Calu3 (cell line): ENCODE measurements at regions not wholly inside any gene's neighbourhood (a gene's known extent, or its start where the extent isn't known, plus 50 kb on each side); places are given as distances from the start of the nearest gene placed in this dataset.

Source experiments
- BruUV-seq: library from RNA; stranded (reverse); fragments of 400-500 nt; replicated peaks from 2 replicates; lab custom pipeline; 2021; lab: Mats Ljungman, UMichigan
- CTCF ChIA-PET: fragments of 300-600 bp; sonication (Branson Sonifier 250); formaldehyde crosslinking; loops from one replicate; lab custom pipeline; 2022; ENCODE audit warnings: antibody characterized with exemption; lab: Charles Lee
- DNase-seq: peaks from one replicate; pipeline ENCODE4 v3.0.0; 2022
- H3K27ac Mint-ChIP-seq: one replicate; pipeline ENCODE4 v1.8.0; 2022; ENCODE audit warnings: mixed read lengths; ENCODE audit not compliant: unreplicated experiment
- H3K27me3 Mint-ChIP-seq: one replicate; pipeline ENCODE4 v1.8.0; 2022; ENCODE audit warnings: mixed read lengths; ENCODE audit not compliant: unreplicated experiment
- H3K36me3 Mint-ChIP-seq: one replicate; pipeline ENCODE4 v1.8.0; 2022; ENCODE audit warnings: mild to moderate bottlenecking, moderate library complexity, mixed read lengths; ENCODE audit not compliant: insufficient read depth, unreplicated experiment
- H3K4me1 Mint-ChIP-seq: one replicate; pipeline ENCODE4 v1.8.0; 2022; ENCODE audit warnings: mild to moderate bottlenecking, low read depth, mixed read lengths; ENCODE audit not compliant: unreplicated experiment
- H3K4me3 Mint-ChIP-seq: one replicate; pipeline ENCODE4 v1.8.0; 2022; ENCODE audit warnings: mild to moderate bottlenecking, low read depth, moderate library complexity, mixed read lengths; ENCODE audit not compliant: unreplicated experiment
- H3K9me3 Mint-ChIP-seq: one replicate; pipeline ENCODE4 v1.8.0; 2022; ENCODE audit warnings: low read depth, mixed read lengths; ENCODE audit not compliant: unreplicated experiment
- CTCF ChIP-seq: fragments of 200-600 bp; IDR thresholded peaks from one replicate; pipeline ENCODE4 v1.8.0; 2022; ENCODE audit warnings: antibody characterized with exemption; ENCODE audit not compliant: unreplicated experiment
- intact Hi-C: fragments of 100-400 bp; cut with micrococcal nuclease; formaldehyde crosslinking; loops from one replicate; pipeline ENCODE4 v1.10.0; 2022; ENCODE audit not compliant: unreplicated experiment

DNA sequence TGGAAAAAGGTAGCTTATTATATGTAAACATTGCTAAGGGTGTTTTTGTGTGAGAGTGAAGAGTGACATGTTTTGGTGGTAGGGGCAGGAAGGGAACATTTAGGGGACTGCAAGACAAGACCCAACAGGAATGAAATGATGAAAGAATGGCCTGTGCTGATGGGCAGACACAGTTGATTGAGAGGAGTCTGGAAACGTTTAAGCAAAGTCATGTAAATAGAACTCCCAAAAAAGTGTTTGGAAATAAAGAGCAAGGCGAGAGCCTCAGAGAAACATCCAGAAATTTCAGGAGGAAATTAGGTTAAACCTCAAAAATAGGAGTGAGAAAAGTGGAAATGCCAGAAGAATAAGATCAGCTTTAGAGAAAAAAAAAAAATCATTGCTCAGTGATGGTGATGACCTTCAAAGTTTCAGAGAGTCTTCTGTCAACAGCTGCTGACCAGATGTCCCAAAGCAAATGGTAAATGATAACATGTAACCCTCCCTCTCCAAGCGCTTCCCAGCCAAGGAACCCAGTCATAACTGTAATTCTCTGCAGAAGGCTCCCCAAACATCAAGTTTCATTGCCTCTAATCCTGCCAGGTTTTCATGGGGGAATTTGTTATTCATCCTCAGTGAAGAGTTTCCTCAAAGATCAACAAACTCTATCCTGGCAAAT, 223.2 kb upstream of the FAR2 start:
- DNase-seq: no peak
- Mint-ChIP-seq H3K9me3 (peaks cover 2% of the 10 kb centered on the region), H3K27me3 (no peaks in the 10 kb centered on the region), H3K27ac (no peak overlapping the region), H3K4me3 (no peak overlapping the region), H3K36me3 (no peaks in the 10 kb centered on the region), H3K4me1 (no peaks in the 10 kb centered on the region)
- CTCF ChIA-PET: no interaction called here
- no peak for TF ChIP-seq CTCF
- intact Hi-C loops: no loop called here
- BruUV-seq: no TSS peak

DNA sequence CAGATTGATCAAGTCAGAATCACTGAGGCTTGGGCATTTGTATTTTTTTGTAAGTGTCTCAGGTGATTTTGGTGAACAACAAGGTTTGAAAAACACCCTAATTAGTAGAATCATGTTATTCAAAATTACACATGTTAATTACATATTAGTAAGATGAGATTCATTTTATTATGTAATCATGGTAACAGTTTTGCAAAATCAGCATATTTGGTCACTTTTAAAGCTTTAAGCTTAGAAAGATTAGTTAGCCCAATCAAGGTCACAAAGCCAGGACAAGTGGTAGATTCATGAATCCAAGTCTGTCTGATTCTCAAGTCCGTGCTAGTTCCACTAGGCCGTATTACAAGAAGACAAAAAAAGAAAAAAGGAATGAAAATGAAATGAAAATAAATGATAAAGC, 218.4 kb upstream of the FAR2 start:
- BruUV-seq: no TSS peak
- intact Hi-C loops: no loop called here
- peaks cover 2% of the 10 kb centered on the region for H3K9me3 Mint-ChIP-seq
- H3K27me3 Mint-ChIP-seq: no peaks in the 10 kb centered on the region
- no peaks in the 10 kb centered on the region for H3K36me3 Mint-ChIP-seq
- no peak for DNase-seq
- H3K4me3 Mint-ChIP-seq: no peak overlapping the region
- no peak overlapping the region for H3K27ac Mint-ChIP-seq
- TF ChIP-seq CTCF: no peak
- CTCF ChIA-PET: no interaction called here
- H3K4me1 Mint-ChIP-seq: no peaks in the 10 kb centered on the region

GRCh38 chr12:28933176-28933575, 215.9 kb upstream of the FAR2 start:
- intact Hi-C loops: no loop called here
- no peaks in the 10 kb centered on the region for H3K9me3 Mint-ChIP-seq
- no peaks in the 10 kb centered on the region for H3K27me3 Mint-ChIP-seq
- TF ChIP-seq CTCF: no peak
- H3K4me1 Mint-ChIP-seq: peaks cover under 1% of the 10 kb centered on the region
- no peak overlapping the region for H3K27ac Mint-ChIP-seq
- CTCF ChIA-PET: no interaction called here
- H3K36me3 Mint-ChIP-seq: no peaks in the 10 kb centered on the region
- no peak overlapping the region for H3K4me3 Mint-ChIP-seq
- BruUV-seq: no TSS peak
- DNase-seq: no peak

- peaks cover 8% of the 10 kb centered on the region for H3K4me1 Mint-ChIP-seq
- TF ChIP-seq CTCF: no peak
- H3K4me3 Mint-ChIP-seq: no peak overlapping the region
- intact Hi-C loops: no loop called here
- H3K36me3 Mint-ChIP-seq: peaks cover 4% of the 10 kb centered on the region
- H3K27me3 Mint-ChIP-seq: no peaks in the 10 kb centered on the region
- CTCF ChIA-PET: interaction anchor here (0.6 kb wide), 1 partner anchor 868 kb away, joined by 3 read pairs; no protein-coding TSS in a partner anchor
- H3K27ac Mint-ChIP-seq: no peak overlapping the region
- no peaks in the 10 kb centered on the region for H3K9me3 Mint-ChIP-seq
- no TSS peak for BruUV-seq
- DNase-seq: no peak
Measured at GRCh38 chr12:28933864-28934527, 215.1 kb upstream of the FAR2 start.
